ENCODE measurements at regions not wholly inside any gene's neighbourhood (a gene's known extent, or its start where the extent isn't known, plus 50 kb on each side); places are given as distances from the start of the nearest gene placed in this dataset.
"Not testable (repeated sequence)": the region's sequence is repeated elsewhere in the genome, so short reads cannot be mapped to it uniquely, and the experiment has no call there.

- Histone ChIP-seq H3K4me1 (ENCODE audit: insufficient read depth, low read length) (no peaks in the 10 kb centered on the region), H3K36me3 (ENCODE audit: insufficient read depth, low read length) (no peaks in the 10 kb centered on the region), H3K27me3 (ENCODE audit: insufficient read depth, low read length) (no peaks in the 10 kb centered on the region), H2AFZ (ENCODE audit: low read depth, low read length) (no peak overlapping the region), H3K4me3 (ENCODE audit: low read length) (no peak overlapping the region), H3K9me3 (ENCODE audit: low read length) (no peaks in the 10 kb centered on the region)
Measured at GRCh38 chr13:87497426-87497825, 173.7 kb upstream of the SLITRK5 start.

- no peaks in the 10 kb centered on the region for H3K9me3 ChIP-seq (ENCODE audit: low read length)
Measured at GRCh38 chr13:87498681-87499080, 172.5 kb upstream of the SLITRK5 start.

GRCh38 chr13:87524775-87525174 is 146.4 kb upstream of the SLITRK5 start:
- Histone ChIP-seq H3K9me3 (ENCODE audit: low read length) (peaks cover 4% of the 10 kb centered on the region), H3K27me3 (ENCODE audit: insufficient read depth, low read length) (no peaks in the 10 kb centered on the region), H3K4me3 (ENCODE audit: low read length) (no peak overlapping the region), H3K4me1 (ENCODE audit: insufficient read depth, low read length) (no peaks in the 10 kb centered on the region), H2AFZ (ENCODE audit: low read depth, low read length) (no peak overlapping the region), H3K36me3 (ENCODE audit: insufficient read depth, low read length) (no peaks in the 10 kb centered on the region)

More at GRCh38 chr13:87498681-87499080, 172.5 kb upstream of the SLITRK5 start:
- no peaks in the 10 kb centered on the region for H3K27me3 ChIP-seq (ENCODE audit: insufficient read depth, low read length)
- H2AFZ ChIP-seq (ENCODE audit: low read depth, low read length), result no peak overlapping the region
- H3K36me3 ChIP-seq (ENCODE audit: insufficient read depth, low read length), result no peaks in the 10 kb centered on the region
- H3K4me1 ChIP-seq (ENCODE audit: insufficient read depth, low read length), result no peaks in the 10 kb centered on the region
- no peak overlapping the region for H3K4me3 ChIP-seq (ENCODE audit: low read length)

- H2AFZ ChIP-seq (ENCODE audit: low read depth, low read length), result no peak overlapping the region
- no peaks in the 10 kb centered on the region for H3K4me1 ChIP-seq (ENCODE audit: insufficient read depth, low read length)
- H3K27me3 ChIP-seq (ENCODE audit: insufficient read depth, low read length), result no peaks in the 10 kb centered on the region
- no peaks in the 10 kb centered on the region for H3K36me3 ChIP-seq (ENCODE audit: insufficient read depth, low read length)
- H3K9me3 ChIP-seq (ENCODE audit: low read length), result no peaks in the 10 kb centered on the region
- no peak overlapping the region for H3K4me3 ChIP-seq (ENCODE audit: low read length)
Measured at GRCh38 chr13:87533776-87534175, 137.4 kb upstream of the SLITRK5 start.

- Histone ChIP-seq H3K27me3 (ENCODE audit: insufficient read depth, low read length) (no peaks in the 10 kb centered on the region), H3K36me3 (ENCODE audit: insufficient read depth, low read length) (no peaks in the 10 kb centered on the region), H3K9me3 (ENCODE audit: low read length) (no peaks in the 10 kb centered on the region), H3K4me1 (ENCODE audit: insufficient read depth, low read length) (no peaks in the 10 kb centered on the region), H3K4me3 (ENCODE audit: low read length) (no peak overlapping the region), H2AFZ (ENCODE audit: low read depth, low read length) (no peak overlapping the region)
Measured at GRCh38 chr13:87535911-87536310, 135.3 kb upstream of the SLITRK5 start.

GRCh38 chr13:87536499-87536898 is 134.7 kb upstream of the SLITRK5 start:
- Histone ChIP-seq H3K27me3 (ENCODE audit: insufficient read depth, low read length) (no peaks in the 10 kb centered on the region), H3K36me3 (ENCODE audit: insufficient read depth, low read length) (no peaks in the 10 kb centered on the region), H3K9me3 (ENCODE audit: low read length) (no peaks in the 10 kb centered on the region), H2AFZ (ENCODE audit: low read depth, low read length) (no peak overlapping the region), H3K4me3 (ENCODE audit: low read length) (no peak overlapping the region), H3K4me1 (ENCODE audit: insufficient read depth, low read length) (no peaks in the 10 kb centered on the region)

GRCh38 chr13:87536899-87537298 is 134.3 kb upstream of the SLITRK5 start:
- H3K4me1 ChIP-seq (ENCODE audit: insufficient read depth, low read length), result no peaks in the 10 kb centered on the region
- H3K27me3 ChIP-seq (ENCODE audit: insufficient read depth, low read length), result no peaks in the 10 kb centered on the region
- H3K4me3 ChIP-seq (ENCODE audit: low read length), result no peak overlapping the region
- no peaks in the 10 kb centered on the region for H3K36me3 ChIP-seq (ENCODE audit: insufficient read depth, low read length)
- H3K9me3 ChIP-seq (ENCODE audit: low read length), result no peaks in the 10 kb centered on the region
- no peak overlapping the region for H2AFZ ChIP-seq (ENCODE audit: low read depth, low read length)

- Histone ChIP-seq H3K4me1 (ENCODE audit: insufficient read depth, low read length) (no peaks in the 10 kb centered on the region), H3K4me3 (ENCODE audit: low read length) (no peak overlapping the region), H3K36me3 (ENCODE audit: insufficient read depth, low read length) (no peaks in the 10 kb centered on the region), H2AFZ (ENCODE audit: low read depth, low read length) (no peak overlapping the region), H3K9me3 (ENCODE audit: low read length) (no peaks in the 10 kb centered on the region), H3K27me3 (ENCODE audit: insufficient read depth, low read length) (no peaks in the 10 kb centered on the region)
Measured at GRCh38 chr13:87537951-87538350, 133.2 kb upstream of the SLITRK5 start.

GRCh38 chr13:87538366-87539052 is 132.7 kb upstream of the SLITRK5 start:
- Histone ChIP-seq H3K4me3 (ENCODE audit: low read length) (no peak overlapping the region), H3K9me3 (ENCODE audit: low read length) (no peaks in the 10 kb centered on the region), H3K27me3 (ENCODE audit: insufficient read depth, low read length) (no peaks in the 10 kb centered on the region), H3K4me1 (ENCODE audit: insufficient read depth, low read length) (no peaks in the 10 kb centered on the region), H2AFZ (ENCODE audit: low read depth, low read length) (no peak overlapping the region), H3K36me3 (ENCODE audit: insufficient read depth, low read length) (no peaks in the 10 kb centered on the region)

GRCh38 chr13:87553142-87553541 is 118.0 kb upstream of the SLITRK5 start:
- no peaks in the 10 kb centered on the region for H3K36me3 ChIP-seq (ENCODE audit: insufficient read depth, low read length)
- no peak overlapping the region for H2AFZ ChIP-seq (ENCODE audit: low read depth, low read length)
- H3K4me3 ChIP-seq (ENCODE audit: low read length), result no peak overlapping the region
- H3K27me3 ChIP-seq (ENCODE audit: insufficient read depth, low read length), result no peaks in the 10 kb centered on the region
- no peaks in the 10 kb centered on the region for H3K9me3 ChIP-seq (ENCODE audit: low read length)
- H3K4me1 ChIP-seq (ENCODE audit: insufficient read depth, low read length), result no peaks in the 10 kb centered on the region

GRCh38 chr13:87554045-87554444 is 117.1 kb upstream of the SLITRK5 start:
- no peaks in the 10 kb centered on the region for H3K36me3 ChIP-seq (ENCODE audit: insufficient read depth, low read length)
- H3K4me3 ChIP-seq (ENCODE audit: low read length), result no peak overlapping the region
- H3K4me1 ChIP-seq (ENCODE audit: insufficient read depth, low read length), result no peaks in the 10 kb centered on the region
- H3K27me3 ChIP-seq (ENCODE audit: insufficient read depth, low read length), result no peaks in the 10 kb centered on the region
- no peaks in the 10 kb centered on the region for H3K9me3 ChIP-seq (ENCODE audit: low read length)
- no peak overlapping the region for H2AFZ ChIP-seq (ENCODE audit: low read depth, low read length)

- H3K36me3 ChIP-seq (ENCODE audit: insufficient read depth, low read length), result no peaks in the 10 kb centered on the region
- H3K27me3 ChIP-seq (ENCODE audit: insufficient read depth, low read length), result no peaks in the 10 kb centered on the region
- H3K4me1 ChIP-seq (ENCODE audit: insufficient read depth, low read length), result no peaks in the 10 kb centered on the region
- H3K9me3 ChIP-seq (ENCODE audit: low read length), result no peaks in the 10 kb centered on the region
- H2AFZ ChIP-seq (ENCODE audit: low read depth, low read length), result no peak overlapping the region
- no peak overlapping the region for H3K4me3 ChIP-seq (ENCODE audit: low read length)
Measured at GRCh38 chr13:87557788-87558187, 113.4 kb upstream of the SLITRK5 start.

GRCh38 chr13:87561580-87561979 is 109.6 kb upstream of the SLITRK5 start:
- H3K4me1 ChIP-seq (ENCODE audit: insufficient read depth, low read length), result not testable (repeated sequence)

GRCh38 chr13:87570669-87571068 is 100.5 kb upstream of the SLITRK5 start:
- Histone ChIP-seq H3K36me3 (ENCODE audit: insufficient read depth, low read length) (no peaks in the 10 kb centered on the region), H3K9me3 (ENCODE audit: low read length) (peaks cover under 1% of the 10 kb centered on the region), H2AFZ (ENCODE audit: low read depth, low read length) (no peak overlapping the region), H3K4me3 (ENCODE audit: low read length) (no peak overlapping the region), H3K27me3 (ENCODE audit: insufficient read depth, low read length) (no peaks in the 10 kb centered on the region), H3K4me1 (ENCODE audit: insufficient read depth, low read length) (no peaks in the 10 kb centered on the region)

More at GRCh38 chr13:87561580-87561979, 109.6 kb upstream of the SLITRK5 start:
- H3K27me3 ChIP-seq (ENCODE audit: insufficient read depth, low read length); H3K36me3 ChIP-seq (ENCODE audit: insufficient read depth, low read length); H3K9me3 ChIP-seq (ENCODE audit: low read length); H3K4me3 ChIP-seq (ENCODE audit: low read length); H2AFZ ChIP-seq (ENCODE audit: low read depth, low read length): not testable (repeated sequence)
